IMR-90 (cell line): ENCODE measurements at regions not wholly inside any gene's neighbourhood (a gene's known extent, or its start where the extent isn't known, plus 50 kb on each side); places are given as distances from the start of the nearest gene placed in this dataset.

Source experiments
- ATAC-seq: fragments of 200-7000 bp; cut with Tn5 transposase; 2 replicates; pipeline ENCODE4 v1.9.1; 2020; ENCODE audit warnings: low read depth, mild to moderate bottlenecking, moderate library complexity
- BruUV-seq: library from RNA; stranded (reverse); fragments of 400-500 nt; replicated peaks from 2 replicates; lab custom pipeline; 2021; lab: Mats Ljungman, UMichigan
- CTCF ChIA-PET: fragments of 300-600 bp; formaldehyde crosslinking; extraction: SDS; loops from one replicate; lab custom pipeline; 2021; ENCODE audit warnings: antibody characterized with exemption; lab: Yijun Ruan, JAX
- POLR2A ChIA-PET: fragments of 300-600 bp; sonication (Branson Sonifier 250); formaldehyde crosslinking; loops from one replicate; lab custom pipeline; 2022; ENCODE audit warnings: antibody characterized with exemption; ENCODE audit not compliant: unreplicated experiment; lab: Charles Lee
- DNase-seq: peaks from one replicate; pipeline ENCODE4 v3.0.0; 2013
- H2AFZ ChIP-seq: replicated peaks from 2 replicates; pipeline ENCODE3; 2013; ENCODE audit warnings: low read length, mild to moderate bottlenecking; ENCODE audit not compliant: poor library complexity
- H2AK5ac ChIP-seq: 2 replicates; pipeline ENCODE4 v1.6.1; 2013; ENCODE audit warnings: low read depth, low read length, inconsistent platforms
- H2AK9ac ChIP-seq: replicated peaks from 2 replicates; pipeline ENCODE3; 2013; ENCODE audit warnings: mild to moderate bottlenecking, low read depth, low read length, moderate library complexity; ENCODE audit not compliant: poor library complexity
- H2BK120ac ChIP-seq: 2 replicates; pipeline ENCODE4 v1.6.1; 2013; ENCODE audit warnings: low read depth, low read length, inconsistent platforms
- H2BK15ac ChIP-seq: 3 replicates; pipeline ENCODE4 v1.6.1; 2013; ENCODE audit warnings: low read depth, low read length, inconsistent platforms
- H2BK20ac ChIP-seq: 2 replicates; pipeline ENCODE4 v1.6.1; 2013; ENCODE audit warnings: low read depth, mild to moderate bottlenecking, inconsistent platforms, low read length, moderate library complexity
- H2BK5ac ChIP-seq: 2 replicates; pipeline ENCODE4 v1.6.1; 2013; ENCODE audit warnings: mild to moderate bottlenecking, low read depth, low read length, inconsistent platforms; ENCODE audit not compliant: poor library complexity, severe bottlenecking
- H3K14ac ChIP-seq: replicated peaks from 2 replicates; pipeline ENCODE4 v1.6.1; 2013; ENCODE audit warnings: low read depth, low read length, inconsistent platforms
- H3K18ac ChIP-seq: 2 replicates; pipeline ENCODE4 v1.6.1; 2013; ENCODE audit warnings: low read depth, low read length, control low read depth
- H3K23ac ChIP-seq: 2 replicates; pipeline ENCODE4 v1.6.1; 2013; ENCODE audit warnings: low read depth, low read length, inconsistent platforms
- H3K27ac ChIP-seq: 2 replicates; pipeline ENCODE4 v1.5.1; 2013; ENCODE audit warnings: mild to moderate bottlenecking, control low read depth, low read length; ENCODE audit not compliant: insufficient read depth
- H3K27me3 ChIP-seq: 2 replicates; pipeline ENCODE4 v1.6.1; 2013; ENCODE audit warnings: low read length; ENCODE audit not compliant: control insufficient read depth, insufficient read depth
- H3K36me3 ChIP-seq: 2 replicates; pipeline ENCODE4 v1.6.1; 2013; ENCODE audit warnings: low read length, mixed read lengths; ENCODE audit not compliant: control insufficient read depth, insufficient read depth
- H3K4ac ChIP-seq: 2 replicates; pipeline ENCODE4 v1.6.1; 2013; ENCODE audit warnings: low read depth, low read length, inconsistent platforms
- H3K4me1 ChIP-seq: 2 replicates; pipeline ENCODE4 v1.6.1; 2013; ENCODE audit warnings: low read length, mixed read lengths; ENCODE audit not compliant: control insufficient read depth, insufficient read depth
- H3K4me2 ChIP-seq: 2 replicates; pipeline ENCODE4 v1.6.1; 2013; ENCODE audit warnings: low read depth, mild to moderate bottlenecking, control low read depth, low read length, moderate library complexity
- H3K4me3 ChIP-seq: 2 replicates; pipeline ENCODE4 v1.5.1; 2013; ENCODE audit warnings: low read depth, mild to moderate bottlenecking, control low read depth, low read length, moderate library complexity; ENCODE audit not compliant: insufficient read depth
- H3K56ac ChIP-seq: 2 replicates; pipeline ENCODE4 v1.6.1; 2013; ENCODE audit warnings: low read length, inconsistent platforms; ENCODE audit not compliant: insufficient read depth; ENCODE audit errors: extremely low read depth
- H3K79me1 ChIP-seq, 2 experiments: 2 replicates each; pipeline ENCODE4 v1.6.1; 2013; ENCODE audit warnings: low read length in 2 of 2, inconsistent platforms in 1 of 2, low read depth in 1 of 2
- H3K9ac ChIP-seq: 2 replicates; pipeline ENCODE4 v1.6.1; 2013; ENCODE audit warnings: low read depth, low read length, control low read depth
- H3K9me1 ChIP-seq: 2 replicates; pipeline ENCODE4 v1.6.1; 2013; ENCODE audit warnings: low read length, inconsistent platforms; ENCODE audit not compliant: insufficient read depth
- H3K9me3 ChIP-seq: 2 replicates; pipeline ENCODE4 v1.6.1; 2013; ENCODE audit warnings: low read length; ENCODE audit not compliant: control insufficient read depth, insufficient read depth
- H4K20me1 ChIP-seq: 2 replicates; pipeline ENCODE4 v1.6.1; 2013; ENCODE audit warnings: low read length, inconsistent platforms; ENCODE audit not compliant: insufficient read depth
- H4K5ac ChIP-seq: 2 replicates; pipeline ENCODE4 v1.6.1; 2013; ENCODE audit warnings: mild to moderate bottlenecking, low read depth, low read length, control low read depth
- H4K8ac ChIP-seq, 2 experiments: 2 replicates each; pipeline ENCODE4 v1.6.1; 2013; ENCODE audit warnings: low read depth in 2 of 2, low read length in 2 of 2, control low read depth in 1 of 2, inconsistent platforms in 1 of 2
- H4K91ac ChIP-seq: 2 replicates; pipeline ENCODE4 v1.6.1; 2013; ENCODE audit warnings: low read depth, low read length, inconsistent platforms; ENCODE audit not compliant: insufficient read depth
- BHLHE40 ChIP-seq: fragments of 150-350 bp; IDR thresholded peaks from 2 replicates; pipeline ENCODE4 v1.6.1; 2016; ENCODE audit warnings: mild to moderate bottlenecking, low read depth, low read length
- CEBPB ChIP-seq: IDR thresholded peaks from 2 replicates; pipeline ENCODE4 v1.6.1; 2012; ENCODE audit warnings: low read depth, low read length, improper control_type of control experiment
- CHD1 ChIP-seq: IDR thresholded peaks from 2 replicates; pipeline ENCODE4 v1.6.1; 2012; ENCODE audit warnings: low read depth, low read length, improper control_type of control experiment
- FOS ChIP-seq: fragments of 150-350 bp; IDR thresholded peaks from 2 replicates; pipeline ENCODE4 v1.6.1; 2016; ENCODE audit warnings: low read depth, low read length
- MAFK ChIP-seq: IDR thresholded peaks from 2 replicates; pipeline ENCODE4 v1.6.1; 2012; ENCODE audit warnings: low read depth, low read length, improper control_type of control experiment
- MAZ ChIP-seq: IDR thresholded peaks from 2 replicates; pipeline ENCODE4 v1.6.1; 2012; ENCODE audit warnings: low read depth, mild to moderate bottlenecking, low read length, improper control_type of control experiment, moderate library complexity, borderline replicate concordance
- MXI1 ChIP-seq: IDR thresholded peaks from 2 replicates; pipeline ENCODE4 v1.6.1; 2012; ENCODE audit warnings: low read depth, mild to moderate bottlenecking, low read length, moderate library complexity, borderline replicate concordance
- NFE2L2 ChIP-seq: fragments of 150-350 bp; IDR thresholded peaks from 2 replicates; pipeline ENCODE4 v1.6.1; 2016; ENCODE audit warnings: low read depth, mild to moderate bottlenecking, low read length
- POLR2A ChIP-seq: IDR thresholded peaks from 2 replicates; pipeline ENCODE4 v1.6.1; 2012; ENCODE audit warnings: mild to moderate bottlenecking, low read depth, low read length
- RAD21 ChIP-seq: IDR thresholded peaks from 2 replicates; pipeline ENCODE4 v1.6.1; 2012; ENCODE audit warnings: low read length, improper control_type of control experiment
- RCOR1 ChIP-seq: IDR thresholded peaks from 2 replicates; pipeline ENCODE4 v1.6.1; 2012; ENCODE audit warnings: mild to moderate bottlenecking, low read length, improper control_type of control experiment; ENCODE audit not compliant: insufficient replicate concordance
- RFX5 ChIP-seq: IDR thresholded peaks from 2 replicates; pipeline ENCODE4 v1.8.0; 2012; ENCODE audit warnings: low read depth, mild to moderate bottlenecking, low read length, moderate library complexity
- SMC3 ChIP-seq: fragments of 150-350 bp; IDR thresholded peaks from 2 replicates; pipeline ENCODE4 v1.6.1; 2016; ENCODE audit warnings: low read depth, mild to moderate bottlenecking, antibody characterized with exemption, low read length, moderate library complexity
- WGBS, 2 experiments: methylation state at CpG; one replicate each; pipeline versions ENCODE4 v1.1.5 to v1.1.7; 2013; ENCODE audit warnings: missing lambda C conversion rate in 2 of 2; ENCODE audit not compliant: insufficient read length in 1 of 2; ENCODE audit errors: extremely low coverage in 2 of 2; 5-methylcytosine and 5-hydroxymethylcytosine counted together
- dilution Hi-C: fragments of 300-500 bp; cut with HindIII; formaldehyde crosslinking; loops from one replicate; pipeline ENCODE4 v1.14.3; 2018; ENCODE audit warnings: low sequenced_read_pairs; ENCODE audit not compliant: unreplicated experiment
- in situ Hi-C: fragments of 300-500 bp; cut with MboI; formaldehyde crosslinking; loops from 3 replicates; pipeline ENCODE4 v1.14.3; 2019; ENCODE audit warnings: low sequenced_read_pairs, inconsistent platforms, mixed read lengths
- intact Hi-C: fragments of 100-400 bp; cut with micrococcal nuclease; formaldehyde crosslinking; loops from 2 replicates; pipeline ENCODE4 v1.10.0; 2022
- TF ChIP-seq, protein P1 (sequence below): fragments of 150-350 bp; IDR thresholded peaks from 2 replicates; pipeline ENCODE4 v1.6.1; 2016; ENCODE audit warnings: low read depth, mild to moderate bottlenecking, low read length, moderate library complexity, borderline replicate concordance
- TF ChIP-seq, protein P2 (sequence below): fragments of 150-350 bp; IDR thresholded peaks from 2 replicates; pipeline ENCODE4 v1.6.1; 2017; ENCODE audit warnings: mild to moderate bottlenecking, antibody characterized with exemption, low read length, low read depth
- TF ChIP-seq, protein P3 (sequence below): conservative IDR thresholded peaks from 2 replicates; pipeline ENCODE4 v1.5.1; 2012; ENCODE audit warnings: mild to moderate bottlenecking, low read depth, low read length, improper control_type of control experiment

DNA sequence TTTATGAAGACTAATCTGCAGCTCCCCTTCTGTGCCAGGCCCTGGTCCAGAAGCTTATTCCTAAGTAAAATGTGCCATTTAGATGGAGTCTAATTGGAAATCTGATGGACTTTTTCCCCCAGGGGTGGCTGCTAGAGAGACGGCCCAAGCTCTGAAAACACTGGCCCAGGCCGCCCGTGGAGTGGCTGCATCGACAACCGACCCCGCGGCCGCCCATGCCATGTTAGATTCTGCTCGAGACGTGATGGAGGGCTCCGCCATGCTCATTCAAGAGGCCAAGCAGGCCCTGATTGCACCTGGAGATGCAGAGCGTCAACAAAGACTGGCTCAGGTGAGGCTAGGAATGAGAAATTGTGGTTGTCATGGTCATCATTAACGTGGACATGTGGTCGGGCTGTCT is 305.8 kb upstream of the TPM1 start:
- no peak overlapping the region for H3K27ac ChIP-seq
- H2AFZ ChIP-seq, result no peak overlapping the region
- ATAC-seq (no peak), DNase-seq (no peak)
- H2BK20ac ChIP-seq, result no peak overlapping the region
- WGBS, 2 experiments, result 100% methylated on average over 9 of the region's 14 CpGs; no CpG with 5 or more reads in 1 of the 2 experiments
- no peaks in the 10 kb centered on the region for H4K20me1 ChIP-seq
- BruUV-seq, result no TSS peak
- H3K9me3 ChIP-seq, result no peaks in the 10 kb centered on the region
- no peak overlapping the region for H4K5ac ChIP-seq
- ChIA-PET POLR2A (interaction anchor here (0.7 kb wide), 1 partner anchor 109 kb away, joined by 7 read pairs; no protein-coding TSS in a partner anchor), CTCF (interaction anchor here (0.8 kb wide), 1 partner anchor 306 kb away, joined by 4 read pairs; no protein-coding TSS in a partner anchor)
- H3K9ac ChIP-seq, result no peak overlapping the region
- in situ Hi-C loops, result no loop called here
- H3K18ac ChIP-seq, result no peak overlapping the region
- no peak overlapping the region for H2BK120ac ChIP-seq
- dilution Hi-C loops, result no loop called here
- no peak overlapping the region for H4K91ac ChIP-seq
- no peak overlapping the region for H3K23ac ChIP-seq
- no peak overlapping the region for H3K4me2 ChIP-seq
- no peak overlapping the region for H3K4me3 ChIP-seq
- no peaks in the 10 kb centered on the region for H3K27me3 ChIP-seq
- TF ChIP-seq MAZ (no peak), BHLHE40 (no peak), MAFK (no peak), NFE2L2 (no peak), POLR2A (no peak), SMC3 (no peak), FOS (no peak), MXI1 (no peak), CEBPB (no peak), CHD1 (no peak), RCOR1 (no peak), RFX5 (no peak), RAD21 (no peak)
- TF ChIP-seq, protein P1, sequence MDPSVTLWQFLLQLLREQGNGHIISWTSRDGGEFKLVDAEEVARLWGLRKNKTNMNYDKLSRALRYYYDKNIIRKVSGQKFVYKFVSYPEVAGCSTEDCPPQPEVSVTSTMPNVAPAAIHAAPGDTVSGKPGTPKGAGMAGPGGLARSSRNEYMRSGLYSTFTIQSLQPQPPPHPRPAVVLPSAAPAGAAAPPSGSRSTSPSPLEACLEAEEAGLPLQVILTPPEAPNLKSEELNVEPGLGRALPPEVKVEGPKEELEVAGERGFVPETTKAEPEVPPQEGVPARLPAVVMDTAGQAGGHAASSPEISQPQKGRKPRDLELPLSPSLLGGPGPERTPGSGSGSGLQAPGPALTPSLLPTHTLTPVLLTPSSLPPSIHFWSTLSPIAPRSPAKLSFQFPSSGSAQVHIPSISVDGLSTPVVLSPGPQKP, result no peak
- TF ChIP-seq, protein P2, sequence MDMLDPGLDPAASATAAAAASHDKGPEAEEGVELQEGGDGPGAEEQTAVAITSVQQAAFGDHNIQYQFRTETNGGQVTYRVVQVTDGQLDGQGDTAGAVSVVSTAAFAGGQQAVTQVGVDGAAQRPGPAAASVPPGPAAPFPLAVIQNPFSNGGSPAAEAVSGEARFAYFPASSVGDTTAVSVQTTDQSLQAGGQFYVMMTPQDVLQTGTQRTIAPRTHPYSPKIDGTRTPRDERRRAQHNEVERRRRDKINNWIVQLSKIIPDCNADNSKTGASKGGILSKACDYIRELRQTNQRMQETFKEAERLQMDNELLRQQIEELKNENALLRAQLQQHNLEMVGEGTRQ, result no peak
- TF ChIP-seq, protein P3, sequence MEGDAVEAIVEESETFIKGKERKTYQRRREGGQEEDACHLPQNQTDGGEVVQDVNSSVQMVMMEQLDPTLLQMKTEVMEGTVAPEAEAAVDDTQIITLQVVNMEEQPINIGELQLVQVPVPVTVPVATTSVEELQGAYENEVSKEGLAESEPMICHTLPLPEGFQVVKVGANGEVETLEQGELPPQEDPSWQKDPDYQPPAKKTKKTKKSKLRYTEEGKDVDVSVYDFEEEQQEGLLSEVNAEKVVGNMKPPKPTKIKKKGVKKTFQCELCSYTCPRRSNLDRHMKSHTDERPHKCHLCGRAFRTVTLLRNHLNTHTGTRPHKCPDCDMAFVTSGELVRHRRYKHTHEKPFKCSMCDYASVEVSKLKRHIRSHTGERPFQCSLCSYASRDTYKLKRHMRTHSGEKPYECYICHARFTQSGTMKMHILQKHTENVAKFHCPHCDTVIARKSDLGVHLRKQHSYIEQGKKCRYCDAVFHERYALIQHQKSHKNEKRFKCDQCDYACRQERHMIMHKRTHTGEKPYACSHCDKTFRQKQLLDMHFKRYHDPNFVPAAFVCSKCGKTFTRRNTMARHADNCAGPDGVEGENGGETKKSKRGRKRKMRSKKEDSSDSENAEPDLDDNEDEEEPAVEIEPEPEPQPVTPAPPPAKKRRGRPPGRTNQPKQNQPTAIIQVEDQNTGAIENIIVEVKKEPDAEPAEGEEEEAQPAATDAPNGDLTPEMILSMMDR, result no peak
- H2BK15ac ChIP-seq, result no peak overlapping the region
- H3K14ac ChIP-seq, result no peak overlapping the region
- peaks cover 14% of the 10 kb centered on the region for H3K36me3 ChIP-seq
- peaks cover 8% of the 10 kb centered on the region for H3K4me1 ChIP-seq
- no peak overlapping the region for H4K8ac ChIP-seq
- H2BK5ac ChIP-seq, result no peak overlapping the region
- no peak overlapping the region for H3K56ac ChIP-seq
- peaks cover 0 to 3% of the 10 kb centered on the region in 2 experiments; a peak in 1 of 4 replicates for H3K79me1 ChIP-seq
- peaks cover 12% of the 10 kb centered on the region for H3K9me1 ChIP-seq
- H2AK9ac ChIP-seq, result no peak overlapping the region
- H2AK5ac ChIP-seq, result no peak overlapping the region
- no peak overlapping the region for H3K4ac ChIP-seq
- intact Hi-C loops, result no loop called here
